HepG2 (cell line): ENCODE measurements at regions not wholly inside any gene's neighbourhood (a gene's known extent, or its start where the extent isn't known, plus 50 kb on each side); places are given as distances from the start of the nearest gene placed in this dataset.

Experiments used
- ATAC-seq: fragments of 200-7000 bp; cut with Tn5 transposase; 3 replicates; pipeline ENCODE4 v1.9.1; 2020; ENCODE audit warnings: mild to moderate bottlenecking, moderate library complexity
- BruUV-seq: library from RNA; stranded (reverse); fragments of 400-500 nt; replicated peaks from 2 replicates; lab custom pipeline; 2021; lab: Mats Ljungman, UMichigan
- CTCF ChIA-PET: fragments of 300-600 bp; formaldehyde crosslinking; extraction: SDS; loops from one replicate; lab custom pipeline; 2021; ENCODE audit warnings: low total read pairs, inconsistent platforms, low intra/inter-chr PET ratio; lab: Yijun Ruan, JAX
- POLR2A ChIA-PET: fragments of 350-600 bp; sonication (Branson Sonifier 250); formaldehyde crosslinking; loops from one replicate; lab custom pipeline; 2020; ENCODE audit warnings: antibody characterized with exemption, inconsistent platforms; lab: Yijun Ruan, JAX
- DNase-seq: peaks from one replicate; pipeline ENCODE4 v3.0.0-alpha.2; 2015; ENCODE audit warnings: low spot score
- FAIRE-seq: peaks from 3 replicates; lab custom pipeline; 2011; peaks lifted over from hg19 to GRCh38; lab: Jason Lieb, UNC
- H2AFZ ChIP-seq: one replicate; pipeline ENCODE4 v1.6.1; 2011; ENCODE audit warnings: low read length, inconsistent platforms
- H3K27ac ChIP-seq: fragments of 300-600 bp; 3 replicates; pipeline ENCODE4 v1.8.0; 2011; ENCODE audit warnings: mixed run types, mild to moderate bottlenecking, mixed read lengths, low read length, inconsistent platforms; ENCODE audit not compliant: insufficient read depth; ENCODE audit errors: extremely low read length
- H3K27me3 ChIP-seq, 2 experiments: fragments of 200-600 bp in 1 of 2; 2 replicates in 1 of 2; 3 replicates in 1 of 2; pipeline versions ENCODE4 v1.6.0 to v1.8.0; 2011; ENCODE audit warnings: low read length in 2 of 2, mild to moderate bottlenecking in 2 of 2, moderate library complexity in 2 of 2, inconsistent platforms in 1 of 2; ENCODE audit not compliant: insufficient read depth in 2 of 2, control insufficient read depth in 1 of 2
- H3K36me3 ChIP-seq, 2 experiments: fragments of 200-600 bp in 1 of 2; replicated peaks in 1 of 2; 2 replicates in 1 of 2; 3 replicates in 1 of 2; pipeline versions ENCODE4 v1.5.1 to v1.8.0; 2011; ENCODE audit warnings: low read length in 2 of 2, inconsistent platforms in 1 of 2; ENCODE audit not compliant: insufficient read depth in 2 of 2, control insufficient read depth in 1 of 2
- H3K4me1 ChIP-seq: 2 replicates; pipeline ENCODE4 v1.5.1; 2012; ENCODE audit warnings: low read length, inconsistent platforms; ENCODE audit not compliant: insufficient read depth
- H3K4me2 ChIP-seq: 2 replicates; pipeline ENCODE4 v1.6.0; 2011; ENCODE audit warnings: low read depth, low read length, inconsistent platforms
- H3K4me3 ChIP-seq, 3 experiments: fragments of 200-600 bp in 1 of 3; sonication (generic), shearing (Covaris generic) in 1 of 3; replicated peaks in 1 of 3; 2 replicates each; pipeline ENCODE4 v1.5.1; 2011 to 2016; ENCODE audit warnings: low read length in 3 of 3, inconsistent platforms in 2 of 3, low read depth in 2 of 3, mild to moderate bottlenecking in 2 of 3, control low read depth in 1 of 3, mixed read lengths in 1 of 3; ENCODE audit not compliant: insufficient read depth in 1 of 3
- H3K79me2 ChIP-seq: one replicate; pipeline ENCODE4 v1.6.1; 2011; ENCODE audit warnings: low read length, inconsistent platforms; ENCODE audit not compliant: insufficient read depth
- H3K9ac ChIP-seq: 2 replicates; pipeline ENCODE4 v1.6.0; 2011; ENCODE audit warnings: mild to moderate bottlenecking, low read depth, low read length, inconsistent platforms; ENCODE audit not compliant: insufficient read depth
- H3K9me3 ChIP-seq: 2 replicates; pipeline ENCODE4 v1.5.1; 2012; ENCODE audit warnings: mild to moderate bottlenecking, low read length
- H4K20me1 ChIP-seq: 2 replicates; pipeline ENCODE4 v1.6.0; 2011; ENCODE audit warnings: inconsistent platforms, mild to moderate bottlenecking, low read length, moderate library complexity; ENCODE audit not compliant: insufficient read depth
- ARID2 ChIP-seq: sonication (generic); formaldehyde crosslinking; IDR thresholded peaks from 2 replicates; pipeline ENCODE4 v1.8.1; 2022; ENCODE audit warnings: mild to moderate bottlenecking, missing genetic modification reagents, borderline replicate concordance
- FOSL1 ChIP-seq: sonication (generic); formaldehyde crosslinking; IDR thresholded peaks from 2 replicates; pipeline ENCODE4 v1.9.0; 2021; ENCODE audit warnings: missing genetic modification reagents, borderline replicate concordance
- REPIN1 ChIP-seq: sonication (generic); formaldehyde crosslinking; IDR thresholded peaks from 2 replicates; pipeline ENCODE4 v1.8.0; 2022; ENCODE audit warnings: missing genetic modification reagents, low read depth, mild to moderate bottlenecking, borderline replicate concordance
- ZFP36L1 ChIP-seq: sonication (generic); formaldehyde crosslinking; IDR thresholded peaks from 2 replicates; pipeline ENCODE4 v1.8.0; 2022; ENCODE audit warnings: mild to moderate bottlenecking, missing genetic modification reagents, moderate library complexity
- WGBS: methylation state at CpG from one replicate; pipeline ENCODE4 v1.1.6; 2017; ENCODE audit warnings: low lambda C conversion rate; 5-methylcytosine and 5-hydroxymethylcytosine counted together
- in situ Hi-C: cut with HindIII; loops from 2 replicates; pipeline ENCODE4 v1.10.0; 2017; ENCODE audit warnings: low pct_unique_long_range_greater_than_20kb; ENCODE audit not compliant: extremely low pct_ligation_motif_present
- intact Hi-C: fragments of 100-400 bp; cut with micrococcal nuclease; formaldehyde crosslinking; loops from one replicate; pipeline ENCODE4 v1.10.0; 2022; ENCODE audit not compliant: unreplicated experiment
- TF ChIP-seq, protein P1 (sequence below), 2 experiments: IDR thresholded peaks; 2 replicates each; pipeline ENCODE4 v1.6.1; 2011 to 2012; ENCODE audit warnings: low read length in 2 of 2, borderline replicate concordance in 1 of 2, low read depth in 1 of 2, mild to moderate bottlenecking in 1 of 2, moderate library complexity in 1 of 2
- TF ChIP-seq, protein P2 (sequence below): sonication (generic); formaldehyde crosslinking; IDR thresholded peaks from 2 replicates; pipeline ENCODE4 v1.5.0; 2020; ENCODE audit warnings: mild to moderate bottlenecking, missing genetic modification reagents

DNA sequence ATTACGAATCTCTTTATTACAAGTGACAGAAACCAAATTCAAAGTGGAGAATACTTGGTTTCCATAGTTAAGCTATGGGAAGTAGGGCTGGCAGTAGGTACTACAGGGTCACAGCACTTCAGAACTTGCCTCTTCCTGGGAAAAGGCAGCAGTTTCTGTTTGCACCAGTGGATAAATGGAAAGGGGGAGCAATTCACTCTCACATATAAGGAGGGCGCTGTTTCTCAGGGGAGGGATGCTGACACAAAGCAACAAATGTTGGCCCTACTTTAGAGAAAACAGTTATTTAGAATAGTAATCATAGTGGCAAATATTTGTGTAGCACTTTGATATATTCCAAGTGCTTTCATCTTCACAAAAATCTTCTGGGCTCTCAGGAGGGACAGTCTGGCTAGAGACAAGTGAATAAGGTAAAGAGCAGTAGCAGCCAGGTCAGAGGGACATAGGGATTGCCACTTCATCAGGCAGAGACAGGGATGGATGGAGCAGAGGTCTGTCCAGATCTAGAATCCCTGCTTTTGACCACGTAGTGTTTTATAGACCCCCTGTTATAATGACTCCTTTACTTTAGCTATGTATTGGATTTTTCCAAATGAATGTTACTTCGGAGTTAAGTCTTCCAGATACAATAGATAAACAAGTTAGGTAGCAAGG lies 554.8 kb upstream of the SGCD start:
- ChIA-PET POLR2A (no interaction called here), CTCF (no interaction called here)
- no peaks in the 10 kb centered on the region for H3K79me2 ChIP-seq
- H3K27me3 ChIP-seq = no peaks in the 10 kb centered on the region; a peak in 1 of 5 replicates
- WGBS = 10% methylated on average over 4 of the region's 4 CpGs
- in situ Hi-C loops = no loop called here
- H3K9ac ChIP-seq = no peak overlapping the region
- H3K4me3 ChIP-seq = no peak overlapping the region
- FAIRE-seq (no peak), ATAC-seq (no peak), DNase-seq (no peak)
- no peak overlapping the region for H2AFZ ChIP-seq
- no peak overlapping the region for H3K4me2 ChIP-seq
- H4K20me1 ChIP-seq = no peaks in the 10 kb centered on the region
- intact Hi-C loops = no loop called here
- H3K9me3 ChIP-seq = no peaks in the 10 kb centered on the region
- no peak overlapping the region for H3K27ac ChIP-seq
- TF ChIP-seq ARID2 (CRISPR knock-in tag) (no peak), ZFP36L1 (CRISPR knock-in tag) (no peak), FOSL1 (CRISPR knock-in tag) (no peak), REPIN1 (no peak)
- TF ChIP-seq, protein P1, sequence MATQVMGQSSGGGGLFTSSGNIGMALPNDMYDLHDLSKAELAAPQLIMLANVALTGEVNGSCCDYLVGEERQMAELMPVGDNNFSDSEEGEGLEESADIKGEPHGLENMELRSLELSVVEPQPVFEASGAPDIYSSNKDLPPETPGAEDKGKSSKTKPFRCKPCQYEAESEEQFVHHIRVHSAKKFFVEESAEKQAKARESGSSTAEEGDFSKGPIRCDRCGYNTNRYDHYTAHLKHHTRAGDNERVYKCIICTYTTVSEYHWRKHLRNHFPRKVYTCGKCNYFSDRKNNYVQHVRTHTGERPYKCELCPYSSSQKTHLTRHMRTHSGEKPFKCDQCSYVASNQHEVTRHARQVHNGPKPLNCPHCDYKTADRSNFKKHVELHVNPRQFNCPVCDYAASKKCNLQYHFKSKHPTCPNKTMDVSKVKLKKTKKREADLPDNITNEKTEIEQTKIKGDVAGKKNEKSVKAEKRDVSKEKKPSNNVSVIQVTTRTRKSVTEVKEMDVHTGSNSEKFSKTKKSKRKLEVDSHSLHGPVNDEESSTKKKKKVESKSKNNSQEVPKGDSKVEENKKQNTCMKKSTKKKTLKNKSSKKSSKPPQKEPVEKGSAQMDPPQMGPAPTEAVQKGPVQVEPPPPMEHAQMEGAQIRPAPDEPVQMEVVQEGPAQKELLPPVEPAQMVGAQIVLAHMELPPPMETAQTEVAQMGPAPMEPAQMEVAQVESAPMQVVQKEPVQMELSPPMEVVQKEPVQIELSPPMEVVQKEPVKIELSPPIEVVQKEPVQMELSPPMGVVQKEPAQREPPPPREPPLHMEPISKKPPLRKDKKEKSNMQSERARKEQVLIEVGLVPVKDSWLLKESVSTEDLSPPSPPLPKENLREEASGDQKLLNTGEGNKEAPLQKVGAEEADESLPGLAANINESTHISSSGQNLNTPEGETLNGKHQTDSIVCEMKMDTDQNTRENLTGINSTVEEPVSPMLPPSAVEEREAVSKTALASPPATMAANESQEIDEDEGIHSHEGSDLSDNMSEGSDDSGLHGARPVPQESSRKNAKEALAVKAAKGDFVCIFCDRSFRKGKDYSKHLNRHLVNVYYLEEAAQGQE (IDR thresholded peaks at IDR 0.05; ENCODE audit: borderline replicate concordance in 1 of 2, low read depth in 1 of 2, low read length in 2 of 2) = no peak
- TF ChIP-seq, protein P2, sequence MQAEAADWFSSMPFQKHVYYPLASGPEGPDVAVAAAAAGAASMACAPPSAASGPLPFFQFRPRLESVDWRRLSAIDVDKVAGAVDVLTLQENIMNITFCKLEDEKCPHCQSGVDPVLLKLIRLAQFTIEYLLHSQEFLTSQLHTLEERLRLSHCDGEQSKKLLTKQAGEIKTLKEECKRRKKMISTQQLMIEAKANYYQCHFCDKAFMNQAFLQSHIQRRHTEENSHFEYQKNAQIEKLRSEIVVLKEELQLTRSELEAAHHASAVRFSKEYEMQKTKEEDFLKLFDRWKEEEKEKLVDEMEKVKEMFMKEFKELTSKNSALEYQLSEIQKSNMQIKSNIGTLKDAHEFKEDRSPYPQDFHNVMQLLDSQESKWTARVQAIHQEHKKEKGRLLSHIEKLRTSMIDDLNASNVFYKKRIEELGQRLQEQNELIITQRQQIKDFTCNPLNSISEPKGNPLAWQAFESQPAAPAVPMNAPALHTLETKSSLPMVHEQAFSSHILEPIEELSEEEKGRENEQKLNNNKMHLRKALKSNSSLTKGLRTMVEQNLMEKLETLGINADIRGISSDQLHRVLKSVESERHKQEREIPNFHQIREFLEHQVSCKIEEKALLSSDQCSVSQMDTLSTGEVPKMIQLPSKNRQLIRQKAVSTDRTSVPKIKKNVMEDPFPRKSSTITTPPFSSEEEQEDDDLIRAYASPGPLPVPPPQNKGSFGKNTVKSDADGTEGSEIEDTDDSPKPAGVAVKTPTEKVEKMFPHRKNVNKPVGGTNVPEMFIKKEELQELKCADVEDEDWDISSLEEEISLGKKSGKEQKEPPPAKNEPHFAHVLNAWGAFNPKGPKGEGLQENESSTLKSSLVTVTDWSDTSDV (CRISPR knock-in tag) = no peak
- BruUV-seq = no TSS peak
- no peaks in the 10 kb centered on the region for H3K36me3 ChIP-seq
- no peaks in the 10 kb centered on the region for H3K4me1 ChIP-seq
